Testis (tissue), 2 donors: ENCODE measurements at regions not wholly inside any gene's neighbourhood (a gene's known extent, or its start where the extent isn't known, plus 50 kb on each side); places are given as distances from the start of the nearest gene placed in this dataset.

Source experiments
- CTCF ChIP-seq, 3 experiments: fragments of 450-650 bp in 2 of 3; fragments of 200-600 bp in 1 of 3; sonication (generic) in 1 of 3; IDR thresholded peaks; one replicate each; pipeline ENCODE4 v1.5.1; 2016 to 2019; ENCODE audit warnings: antibody characterized with exemption in 3 of 3, mild to moderate bottlenecking in 2 of 3, moderate library complexity in 1 of 3
- POLR2A ChIP-seq: fragments of 450-650 bp; IDR thresholded peaks from one replicate; pipeline ENCODE4 v1.6.1; 2017; ENCODE audit warnings: antibody characterized with exemption, mild to moderate bottlenecking, moderate library complexity

DNA sequence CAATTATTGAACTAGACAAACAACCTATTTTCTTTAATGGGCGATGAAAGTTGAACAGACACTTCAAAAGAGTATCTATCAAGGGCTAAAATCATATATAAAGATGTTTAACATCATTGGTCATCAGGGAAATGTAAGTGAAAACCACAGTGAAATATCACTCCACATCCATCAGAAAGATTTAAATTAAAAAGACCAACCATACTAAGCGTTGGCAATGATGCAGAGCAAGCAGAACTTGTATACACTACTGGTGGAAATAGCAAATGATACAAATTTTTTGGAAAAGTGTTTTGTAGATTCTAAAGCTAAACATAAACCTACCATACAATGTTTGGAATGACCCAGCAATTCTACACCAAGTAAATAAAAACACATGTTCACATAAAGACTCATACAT lies 65.9 kb upstream of the THBS1 start:
- TF ChIP-seq CTCF (IDR thresholded peaks at IDR 0.05) (no peak), POLR2A (no peak)
